HepG2 (cell line): ENCODE measurements at regions not wholly inside any gene's neighbourhood (a gene's known extent, or its start where the extent isn't known, plus 50 kb on each side); places are given as distances from the start of the nearest gene placed in this dataset.

Source experiments
- GABPA ChIP-seq, 2 experiments: IDR thresholded peaks; 2 replicates each; pipeline ENCODE4 v1.6.1; 2011 to 2016; ENCODE audit warnings: low read depth in 2 of 2, low read length in 1 of 2, missing biosample characterization in 1 of 2, missing genetic modification characterization in 1 of 2
- MAFG ChIP-seq: sonication (generic); formaldehyde crosslinking; IDR thresholded peaks from 2 replicates; pipeline ENCODE4 v1.5.1; 2020; ENCODE audit warnings: mild to moderate bottlenecking, missing genetic modification reagents
- MIER3 ChIP-seq: IDR thresholded peaks from 2 replicates; pipeline ENCODE4 v1.6.1; 2016; ENCODE audit warnings: missing compliant biosample characterization, borderline replicate concordance
- MYC ChIP-seq: sonication (generic); formaldehyde crosslinking; IDR thresholded peaks from 2 replicates; pipeline ENCODE4 v1.9.0; 2021; ENCODE audit warnings: missing genetic modification reagents, borderline replicate concordance
- NCOA1 ChIP-seq: sonication (generic); formaldehyde crosslinking; IDR thresholded peaks from 2 replicates; pipeline ENCODE4 v1.9.0; 2021; ENCODE audit warnings: missing genetic modification reagents
- POGZ ChIP-seq: sonication (generic); formaldehyde crosslinking; IDR thresholded peaks from 2 replicates; pipeline ENCODE4 v1.4.0; 2020; ENCODE audit warnings: mild to moderate bottlenecking, missing genetic modification reagents
- TCF12 ChIP-seq, 2 experiments: fragments of 450-650 bp in 1 of 2; sonication (generic) in 1 of 2; formaldehyde crosslinking in 1 of 2; IDR thresholded peaks; 2 replicates each; pipeline versions ENCODE4 v1.6.1 to v1.8.0; 2017 to 2022; ENCODE audit warnings: antibody characterized with exemption in 1 of 2, mild to moderate bottlenecking in 1 of 2, missing genetic modification reagents in 1 of 2, moderate library complexity in 1 of 2
- WIZ ChIP-seq: sonication (generic); formaldehyde crosslinking; IDR thresholded peaks from 2 replicates; pipeline ENCODE4 v1.5.1; 2020; ENCODE audit warnings: mild to moderate bottlenecking, missing genetic modification reagents
- ZNF484 ChIP-seq: sonication (generic); formaldehyde crosslinking; IDR thresholded peaks from 2 replicates; pipeline ENCODE4 v1.5.1; 2020; ENCODE audit warnings: mild to moderate bottlenecking, low read depth, missing genetic modification reagents, borderline replicate concordance
- ZNF557 ChIP-seq: sonication (generic); formaldehyde crosslinking; IDR thresholded peaks from 2 replicates; pipeline ENCODE4 v1.4.0; 2020; ENCODE audit warnings: missing genetic modification reagents
- ZNF879 ChIP-seq: sonication (generic); formaldehyde crosslinking; IDR thresholded peaks from 2 replicates; pipeline ENCODE4 v1.8.1; 2023; ENCODE audit warnings: missing genetic modification reagents
- ZZZ3 ChIP-seq: sonication (generic); formaldehyde crosslinking; IDR thresholded peaks from 2 replicates; pipeline ENCODE4 v1.4.0; 2020; ENCODE audit warnings: missing genetic modification reagents, mild to moderate bottlenecking, borderline replicate concordance
- TF ChIP-seq, protein P1 (sequence below), 2 experiments: fragments of 450-650 bp in 1 of 2; sonication (generic) in 1 of 2; formaldehyde crosslinking in 1 of 2; IDR thresholded peaks; 2 replicates each; pipeline versions ENCODE4 v1.6.1 to v1.8.0; 2016 to 2022; ENCODE audit warnings: antibody characterized with exemption in 1 of 2, mild to moderate bottlenecking in 1 of 2, missing genetic modification reagents in 1 of 2
- TF ChIP-seq, protein P2 (sequence below): IDR thresholded peaks from 2 replicates; pipeline ENCODE4 v1.6.1; 2016; ENCODE audit warnings: control low read depth

DNA sequence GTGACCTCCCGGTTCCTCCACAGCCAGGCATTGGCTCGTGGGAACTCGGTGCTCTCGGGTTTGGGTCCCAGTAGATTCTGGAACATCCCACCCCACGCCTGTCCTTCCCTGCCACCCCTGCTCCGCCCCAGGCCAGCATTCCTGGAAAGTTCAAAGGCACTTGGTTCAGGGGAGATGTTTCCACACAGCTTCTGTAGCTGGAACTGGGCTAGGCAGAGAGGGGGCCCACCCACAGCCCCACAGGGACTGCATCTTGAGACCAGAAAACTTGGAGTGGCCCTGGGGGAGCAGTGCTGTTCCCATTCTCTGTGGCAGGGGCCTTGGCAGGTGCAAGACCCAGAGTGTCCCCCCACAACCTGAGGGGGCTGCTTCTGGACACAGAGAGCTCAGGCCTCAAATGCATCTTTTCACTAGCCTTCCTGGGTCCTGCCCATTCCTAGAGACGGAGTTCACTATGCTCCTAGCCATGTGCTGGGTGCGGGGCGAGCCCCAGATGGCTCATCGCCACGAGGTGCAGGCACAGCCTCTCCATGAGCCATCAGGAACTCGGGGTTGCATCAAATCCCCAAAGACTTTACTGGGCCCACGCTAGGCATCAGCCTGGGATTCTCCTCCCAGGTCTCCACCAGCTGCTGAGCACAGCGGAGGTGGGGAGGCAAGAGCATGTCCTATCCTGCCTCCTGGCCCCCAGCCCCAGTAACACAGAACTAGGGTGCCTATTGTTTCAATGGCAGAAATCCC is 68.7 kb downstream of the ZFP36L2 start (continued):
- TF ChIP-seq, protein P1, sequence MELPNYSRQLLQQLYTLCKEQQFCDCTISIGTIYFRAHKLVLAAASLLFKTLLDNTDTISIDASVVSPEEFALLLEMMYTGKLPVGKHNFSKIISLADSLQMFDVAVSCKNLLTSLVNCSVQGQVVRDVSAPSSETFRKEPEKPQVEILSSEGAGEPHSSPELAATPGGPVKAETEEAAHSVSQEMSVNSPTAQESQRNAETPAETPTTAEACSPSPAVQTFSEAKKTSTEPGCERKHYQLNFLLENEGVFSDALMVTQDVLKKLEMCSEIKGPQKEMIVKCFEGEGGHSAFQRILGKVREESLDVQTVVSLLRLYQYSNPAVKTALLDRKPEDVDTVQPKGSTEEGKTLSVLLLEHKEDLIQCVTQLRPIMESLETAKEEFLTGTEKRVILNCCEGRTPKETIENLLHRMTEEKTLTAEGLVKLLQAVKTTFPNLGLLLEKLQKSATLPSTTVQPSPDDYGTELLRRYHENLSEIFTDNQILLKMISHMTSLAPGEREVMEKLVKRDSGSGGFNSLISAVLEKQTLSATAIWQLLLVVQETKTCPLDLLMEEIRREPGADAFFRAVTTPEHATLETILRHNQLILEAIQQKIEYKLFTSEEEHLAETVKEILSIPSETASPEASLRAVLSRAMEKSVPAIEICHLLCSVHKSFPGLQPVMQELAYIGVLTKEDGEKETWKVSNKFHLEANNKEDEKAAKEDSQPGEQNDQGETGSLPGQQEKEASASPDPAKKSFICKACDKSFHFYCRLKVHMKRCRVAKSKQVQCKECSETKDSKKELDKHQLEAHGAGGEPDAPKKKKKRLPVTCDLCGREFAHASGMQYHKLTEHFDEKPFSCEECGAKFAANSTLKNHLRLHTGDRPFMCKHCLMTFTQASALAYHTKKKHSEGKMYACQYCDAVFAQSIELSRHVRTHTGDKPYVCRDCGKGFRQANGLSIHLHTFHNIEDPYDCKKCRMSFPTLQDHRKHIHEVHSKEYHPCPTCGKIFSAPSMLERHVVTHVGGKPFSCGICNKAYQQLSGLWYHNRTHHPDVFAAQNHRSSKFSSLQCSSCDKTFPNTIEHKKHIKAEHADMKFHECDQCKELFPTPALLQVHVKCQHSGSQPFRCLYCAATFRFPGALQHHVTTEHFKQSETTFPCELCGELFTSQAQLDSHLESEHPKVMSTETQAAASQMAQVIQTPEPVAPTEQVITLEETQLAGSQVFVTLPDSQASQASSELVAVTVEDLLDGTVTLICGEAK (IDR thresholded peaks at IDR 0.05): no peak
- TF ChIP-seq, protein P1 (CRISPR knock-in tag; IDR thresholded peaks at IDR 0.05): no peak
- no peak for TF ChIP-seq NCOA1 (CRISPR knock-in tag)
- no peak for TF ChIP-seq GABPA (IDR thresholded peaks at IDR 0.05; ENCODE audit: low read depth, low read length)
- no peak for TF ChIP-seq GABPA (CRISPR knock-in tag; IDR thresholded peaks at IDR 0.05; ENCODE audit: low read depth)
- no peak for TF ChIP-seq ZNF484 (CRISPR knock-in tag)
- TF ChIP-seq POGZ (CRISPR knock-in tag): no peak
- TF ChIP-seq ZNF557 (CRISPR knock-in tag): no peak
- TF ChIP-seq MYC (CRISPR knock-in tag): no peak
- no peak for TF ChIP-seq WIZ (CRISPR knock-in tag)
- TF ChIP-seq TCF12 (IDR thresholded peaks at IDR 0.05): no peak
- TF ChIP-seq TCF12 (CRISPR knock-in tag; IDR thresholded peaks at IDR 0.05): no peak
- 0 out of 2 replicates have a peak, but pooled peaks have one; percentile 1 for TF ChIP-seq ZZZ3
- TF ChIP-seq MAFG (CRISPR knock-in tag): no peak
- no peak for TF ChIP-seq ZNF879 (CRISPR knock-in tag)
- no peak for TF ChIP-seq MIER3 (CRISPR knock-in tag)
- TF ChIP-seq, protein P2, sequence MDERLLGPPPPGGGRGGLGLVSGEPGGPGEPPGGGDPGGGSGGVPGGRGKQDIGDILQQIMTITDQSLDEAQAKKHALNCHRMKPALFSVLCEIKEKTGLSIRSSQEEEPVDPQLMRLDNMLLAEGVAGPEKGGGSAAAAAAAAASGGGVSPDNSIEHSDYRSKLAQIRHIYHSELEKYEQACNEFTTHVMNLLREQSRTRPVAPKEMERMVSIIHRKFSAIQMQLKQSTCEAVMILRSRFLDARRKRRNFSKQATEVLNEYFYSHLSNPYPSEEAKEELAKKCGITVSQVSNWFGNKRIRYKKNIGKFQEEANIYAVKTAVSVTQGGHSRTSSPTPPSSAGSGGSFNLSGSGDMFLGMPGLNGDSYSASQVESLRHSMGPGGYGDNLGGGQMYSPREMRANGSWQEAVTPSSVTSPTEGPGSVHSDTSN (CRISPR knock-in tag): no peak
